GM19452 (cell line): ENCODE measurements at regions not wholly inside any gene's neighbourhood (a gene's known extent, or its start where the extent isn't known, plus 50 kb on each side); places are given as distances from the start of the nearest gene placed in this dataset.

Experiments
- ATAC-seq: cut with Tn5 transposase; IDR thresholded peaks from one replicate; pipeline ENCODE4 v1.9.1; 2021; ENCODE audit not compliant: unreplicated experiment

- no peak for ATAC-seq
These were observed 106.8 kb upstream of the NKX1-1 start for GRCh38 chr4:1512738-1513660.

GRCh38 chr4:1512051-1512737, 106.0 kb upstream of the NKX1-1 start:
- ATAC-seq: no peak

DNA sequence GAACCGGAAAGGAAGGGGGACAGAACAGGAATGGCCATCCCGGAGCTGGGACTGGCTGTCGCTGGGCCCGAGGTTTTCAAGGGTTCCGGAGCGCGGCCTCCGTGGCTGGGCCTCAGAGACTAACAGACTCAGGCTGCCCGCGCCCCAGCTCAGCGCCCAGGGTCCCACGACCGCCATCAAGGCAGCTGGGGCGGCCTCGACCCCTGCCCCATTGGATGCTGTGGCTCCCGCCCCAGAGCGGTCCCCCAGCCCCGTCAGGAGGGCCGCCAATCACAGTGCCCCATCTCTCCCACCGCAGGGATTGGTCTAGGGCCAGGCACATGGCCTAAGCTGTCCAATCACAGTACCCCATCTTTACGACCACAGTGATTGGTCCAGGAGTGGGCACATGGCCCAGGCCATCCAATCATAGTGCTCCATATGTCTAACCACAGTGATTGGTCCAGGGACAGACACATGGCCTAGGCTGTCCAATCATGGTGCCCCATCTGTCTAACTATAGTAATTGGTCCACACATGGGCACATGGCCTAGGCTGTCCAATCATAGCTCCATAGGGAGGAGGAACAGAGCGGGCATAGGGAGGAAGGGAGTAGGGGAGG, 105.3 kb upstream of the NKX1-1 start:
- ATAC-seq: no peak

DNA sequence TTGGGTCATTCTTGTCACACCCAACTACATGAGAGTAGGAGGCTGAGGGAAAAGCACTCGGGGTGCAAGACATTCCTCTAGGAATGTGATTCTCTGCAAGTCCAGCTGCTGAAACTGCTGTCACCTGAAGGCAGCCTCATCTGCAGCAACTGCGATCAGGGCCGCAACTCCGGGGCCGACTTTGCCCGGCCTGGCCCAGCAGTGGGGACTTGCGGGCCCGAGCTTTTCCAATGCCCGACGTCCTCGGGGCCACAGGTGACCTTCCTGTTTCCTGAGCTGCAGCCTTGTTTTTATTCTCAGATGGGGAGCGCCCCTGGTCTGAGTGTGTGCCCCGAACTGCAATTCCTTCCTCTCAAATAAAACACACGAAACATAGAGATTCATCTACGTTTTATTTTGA, 104.7 kb upstream of the NKX1-1 start:
- no peak for ATAC-seq

GRCh38 chr4:1509366-1509765, 103.1 kb upstream of the NKX1-1 start:
- no peak for ATAC-seq

DNA sequence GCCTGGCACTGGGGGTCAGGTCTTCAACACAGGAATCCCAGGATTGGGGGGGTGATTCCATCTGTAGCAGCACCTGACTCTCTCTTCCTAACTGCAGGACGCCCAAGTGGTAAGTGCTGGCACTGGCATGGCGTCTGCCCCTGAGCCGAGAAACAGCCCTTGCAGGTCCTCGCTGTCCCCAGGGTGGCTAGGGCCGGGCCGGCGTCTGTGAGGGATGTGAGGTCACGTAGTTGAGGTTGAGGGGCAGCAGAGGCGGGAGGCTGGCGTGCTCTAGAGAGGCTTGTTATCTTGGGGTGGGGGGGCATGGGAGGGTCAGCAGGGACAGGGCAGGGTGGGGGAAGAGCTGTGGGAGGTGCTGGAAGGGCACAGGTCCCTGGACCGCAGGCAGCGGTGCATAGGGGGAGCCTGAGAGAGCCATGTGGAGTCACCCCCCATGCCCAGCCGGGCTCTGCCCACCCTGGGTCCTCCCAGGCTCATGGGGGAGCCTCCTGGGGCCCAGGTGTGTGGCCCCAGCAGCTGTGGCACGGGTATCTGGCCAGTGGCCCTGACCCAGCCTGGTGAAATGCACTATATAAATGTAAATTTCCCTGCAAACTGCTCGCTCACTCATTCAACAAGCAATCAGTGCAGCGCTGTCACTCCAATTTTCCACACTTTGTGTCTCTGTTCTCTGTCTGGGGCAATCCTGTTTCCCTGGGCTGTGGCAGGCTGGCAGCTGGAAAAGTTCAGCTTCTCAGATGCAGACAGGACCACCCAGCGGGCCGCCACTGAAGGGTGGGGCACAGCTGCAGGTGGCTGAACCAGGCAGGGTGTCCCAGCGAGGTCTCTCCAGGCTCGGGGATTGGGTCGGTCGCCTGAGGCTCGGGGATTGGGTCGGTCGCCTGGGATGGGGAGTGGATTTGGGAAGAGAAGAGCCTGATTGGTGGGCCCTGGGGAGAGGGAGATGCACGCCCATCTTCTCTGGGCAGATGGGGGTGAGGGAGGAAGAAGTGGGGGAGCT, 102.2 kb upstream of the NKX1-1 start:
- no peak for ATAC-seq

- ATAC-seq: no peak
These were observed 100.9 kb upstream of the NKX1-1 start for GRCh38 chr4:1506956-1507721.

DNA sequence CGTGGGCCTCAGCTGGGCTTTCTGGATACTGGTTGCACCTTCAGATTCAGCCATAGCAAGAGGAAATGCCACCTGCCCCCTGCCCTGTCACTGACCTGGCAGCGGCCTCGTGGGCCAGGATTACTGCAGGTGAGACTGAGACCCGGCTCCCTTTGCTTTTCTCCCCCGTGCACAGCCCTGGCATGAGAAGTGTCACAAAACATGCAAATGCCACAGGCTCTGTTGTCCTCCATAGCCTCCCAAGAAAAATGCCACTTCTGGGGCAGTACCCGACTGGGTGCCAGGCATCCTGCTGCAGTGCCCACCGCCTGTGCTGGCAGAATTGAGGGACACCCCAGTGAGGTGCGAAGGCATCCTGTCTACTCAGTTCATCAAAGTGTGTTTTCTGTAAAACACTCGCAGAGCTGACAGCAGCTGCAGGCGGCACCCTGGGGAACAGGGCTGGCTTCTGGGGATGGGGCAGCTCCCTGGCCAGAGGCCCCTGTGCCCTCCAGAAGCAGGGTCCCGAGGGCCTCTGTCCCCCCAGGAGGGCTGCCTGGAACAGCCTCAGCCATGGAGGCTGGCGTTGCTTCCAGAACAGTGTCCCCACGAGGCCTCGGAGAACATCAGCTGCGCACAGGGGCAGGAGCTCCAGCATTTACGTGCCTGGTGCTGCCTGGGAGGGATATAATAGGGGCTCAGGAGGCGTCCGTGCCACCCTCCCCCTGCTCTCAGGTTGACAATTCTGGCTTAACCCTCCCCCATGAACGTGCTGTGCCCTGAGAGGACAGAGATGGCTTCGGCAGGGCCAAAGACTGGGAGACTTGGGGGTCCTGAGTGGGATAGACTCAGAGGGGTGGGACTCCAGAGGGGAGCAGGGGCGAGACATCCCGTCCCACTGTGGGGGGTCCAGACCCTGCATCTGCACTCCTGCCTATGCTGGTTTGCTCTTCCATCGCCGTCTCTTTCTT, 99.5 kb upstream of the NKX1-1 start:
- no peak for ATAC-seq

DNA sequence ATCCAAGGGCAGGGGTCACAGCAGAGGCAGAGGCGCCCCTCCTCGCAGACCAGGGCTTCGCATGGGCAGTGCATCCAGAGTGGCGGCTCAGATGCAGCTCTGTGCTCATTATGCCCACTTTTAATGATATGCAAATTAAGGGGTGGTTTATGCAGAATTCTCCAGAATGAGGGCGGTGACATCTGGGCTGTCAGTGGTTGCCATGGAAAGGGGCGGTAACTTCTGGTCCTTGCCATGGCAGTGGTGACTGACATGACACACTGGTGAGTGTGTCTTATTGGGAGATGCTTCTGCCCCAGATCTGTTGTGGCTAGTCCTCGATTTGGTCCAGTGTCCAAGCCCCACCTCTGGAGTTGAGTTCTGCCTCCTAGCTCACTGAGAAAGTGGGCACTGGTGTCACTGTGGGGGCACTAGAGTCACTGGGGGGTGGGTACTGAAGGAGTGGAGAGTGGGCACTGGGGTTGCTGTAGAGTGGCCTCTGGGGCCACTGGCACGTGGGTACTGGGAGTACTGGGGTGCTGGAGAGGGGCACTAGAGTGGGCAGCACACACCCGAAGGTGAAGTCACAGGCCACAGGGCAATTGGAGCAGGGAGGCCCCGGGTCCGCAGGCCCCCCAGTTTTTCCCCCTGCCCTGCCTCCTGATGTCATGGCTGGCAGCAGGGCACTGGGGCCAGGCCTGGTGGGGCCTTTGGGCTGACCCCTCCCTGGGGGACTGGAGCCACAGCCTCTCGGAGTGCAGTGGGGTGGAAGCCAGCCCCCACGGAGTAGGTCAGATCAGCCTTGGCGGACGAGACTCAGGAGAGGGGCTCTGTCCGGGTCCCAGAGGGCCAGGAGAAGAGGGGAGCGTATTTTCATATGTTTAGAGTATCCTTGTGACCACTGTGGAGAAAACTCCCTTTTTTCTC, 98.6 kb upstream of the NKX1-1 start:
- ATAC-seq: no peak

GRCh38 chr4:1503583-1504471, 97.6 kb upstream of the NKX1-1 start:
- ATAC-seq: no peak

- no peak for ATAC-seq
These were observed 96.7 kb upstream of the NKX1-1 start for GRCh38 chr4:1502976-1503375.

GRCh38 chr4:1502501-1502886, 96.3 kb upstream of the NKX1-1 start:
- ATAC-seq: no peak

DNA sequence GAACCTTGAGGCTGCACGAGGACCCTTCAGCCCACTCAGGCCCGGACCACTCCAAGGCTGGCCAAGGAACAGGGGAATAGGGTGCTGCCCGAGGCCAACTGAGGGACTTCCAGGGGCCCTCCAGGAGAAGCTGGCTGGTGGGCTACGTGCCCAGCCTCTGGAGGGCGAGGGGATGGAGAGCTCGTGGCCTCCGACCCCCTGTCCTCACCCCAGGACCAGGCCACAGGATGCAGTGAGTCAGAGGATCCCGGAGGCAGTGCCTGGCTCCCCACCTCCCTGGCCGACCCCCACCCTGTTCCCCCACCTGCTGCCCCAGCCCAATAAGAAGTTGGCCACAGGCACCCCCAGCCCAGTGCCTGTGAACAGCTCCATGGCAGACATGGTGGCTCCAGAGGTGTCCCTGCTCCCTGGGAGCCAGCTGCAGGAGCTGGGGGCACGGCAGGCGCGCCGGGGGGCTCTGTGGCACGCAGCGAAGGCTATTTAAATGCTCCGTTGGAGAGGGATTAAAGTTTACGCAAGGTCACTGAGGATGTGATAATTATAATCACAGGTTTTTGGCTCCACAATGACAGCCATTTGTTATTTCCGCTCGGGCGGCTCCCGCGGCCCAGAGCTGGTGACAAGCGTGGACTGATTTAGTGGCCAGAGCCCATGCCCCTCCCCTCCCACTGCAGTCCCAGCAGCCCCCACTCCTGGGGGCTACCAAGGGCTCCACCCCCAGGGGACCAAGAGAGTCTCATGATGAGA, 95.7 kb upstream of the NKX1-1 start:
- ATAC-seq: no peak

GRCh38 chr4:1500966-1501753, 94.9 kb upstream of the NKX1-1 start:
- no peak for ATAC-seq

- no peak for ATAC-seq
These were observed 94.2 kb upstream of the NKX1-1 start for GRCh38 chr4:1500231-1500965.
